Activated CD4-positive, alpha-beta T cell treated with anti-CD3 and anti-CD28 coated beads, Interleukin-2, amount 50 U/mL, for 16 hours (primary cell): ENCODE measurements at regions not wholly inside any gene's neighbourhood (a gene's known extent, or its start where the extent isn't known, plus 50 kb on each side); places are given as distances from the start of the nearest gene placed in this dataset.
"Not testable (repeated sequence)": the region's sequence is repeated elsewhere in the genome, so short reads cannot be mapped to it uniquely, and the experiment has no call there.

Experiments used
- DNase-seq: peaks from one replicate; pipeline ENCODE4 v3.0.0-alpha.2; 2020

GRCh38 chr2:58434692-58435091 lies 193.6 kb upstream of the FANCL start:
- no peak for DNase-seq

GRCh38 chr2:58432491-58433170 lies 191.5 kb upstream of the FANCL start:
- no peak for DNase-seq

- no peak for DNase-seq
Observed at GRCh38 chr2:58429014-58429875, 188.1 kb upstream of the FANCL start.

- no peak for DNase-seq
Observed at GRCh38 chr2:58428096-58429013, 187.2 kb upstream of the FANCL start.

GRCh38 chr2:58427572-58428095 lies 186.5 kb upstream of the FANCL start:
- no peak for DNase-seq

- DNase-seq, result no peak
Observed at GRCh38 chr2:58425368-58425767, 184.2 kb upstream of the FANCL start.

- DNase-seq, result no peak
Observed at GRCh38 chr2:58419983-58420382, 178.9 kb upstream of the FANCL start.

GRCh38 chr2:58416696-58417095 lies 175.6 kb upstream of the FANCL start:
- DNase-seq, result no peak

- DNase-seq, result no peak
Observed at GRCh38 chr2:58414506-58414905, 173.4 kb upstream of the FANCL start.

GRCh38 chr2:58410549-58410948 lies 169.4 kb upstream of the FANCL start:
- DNase-seq, result no peak

GRCh38 chr2:58407487-58407886 lies 166.4 kb upstream of the FANCL start:
- DNase-seq, result no peak

- DNase-seq, result no peak
Observed at GRCh38 chr2:58405341-58405740, 164.2 kb upstream of the FANCL start.

- DNase-seq, result no peak
Observed at GRCh38 chr2:58401936-58402335, 160.8 kb upstream of the FANCL start.

GRCh38 chr2:58398406-58398805 lies 157.3 kb upstream of the FANCL start:
- no peak for DNase-seq

GRCh38 chr2:58387701-58388100 lies 146.6 kb upstream of the FANCL start:
- no peak for DNase-seq

- not testable (repeated sequence) for DNase-seq
Observed at GRCh38 chr2:58386904-58387303, 145.8 kb upstream of the FANCL start.

- no peak for DNase-seq
Observed at GRCh38 chr2:58378152-58378551, 137.0 kb upstream of the FANCL start.

GRCh38 chr2:58377181-58377580 lies 136.1 kb upstream of the FANCL start:
- DNase-seq, result no peak

GRCh38 chr2:58376592-58376991 lies 135.5 kb upstream of the FANCL start:
- DNase-seq, result peak; percentile 44

GRCh38 chr2:58369594-58369993 lies 128.5 kb upstream of the FANCL start:
- DNase-seq, result no peak

GRCh38 chr2:58364098-58364497 lies 123.0 kb upstream of the FANCL start:
- DNase-seq, result no peak

GRCh38 chr2:58358026-58358425 lies 116.9 kb upstream of the FANCL start:
- DNase-seq, result no peak

GRCh38 chr2:58357521-58357920 lies 116.4 kb upstream of the FANCL start:
- DNase-seq, result no peak
